ELR (cell line): ENCODE measurements at regions not wholly inside any gene's neighbourhood (a gene's known extent, or its start where the extent isn't known, plus 50 kb on each side); places are given as distances from the start of the nearest gene placed in this dataset.
A peak's percentile ranks its signal among the peaks of the same experiment; 100 is the strongest.
"Not testable (repeated sequence)": the region's sequence is repeated elsewhere in the genome, so short reads cannot be mapped to it uniquely, and the experiment has no call there.

Source experiments
- DNase-seq: peaks from one replicate; pipeline ENCODE4 v3.0.0-alpha.2; 2015; ENCODE audit warnings: low read depth

- no peak for DNase-seq
Observed at GRCh38 chr10:108966005-108966404, 957.3 kb downstream of the XPNPEP1 start.

GRCh38 chr10:108962172-108962571, 961.1 kb downstream of the XPNPEP1 start:
- DNase-seq: no peak

- peak; percentile 54 for DNase-seq
Observed at GRCh38 chr10:108957681-108958080, 965.6 kb downstream of the XPNPEP1 start.

GRCh38 chr10:108956149-108956548, 967.2 kb downstream of the XPNPEP1 start:
- DNase-seq: peak; percentile 54

- not testable (repeated sequence) for DNase-seq
Observed at GRCh38 chr10:108920029-108920428, 1003.3 kb downstream of the XPNPEP1 start.

GRCh38 chr10:108913300-108913699, 1010.0 kb downstream of the XPNPEP1 start:
- no peak for DNase-seq

GRCh38 chr10:108911814-108912541, 1011.3 kb downstream of the XPNPEP1 start:
- DNase-seq: peak; percentile 80

GRCh38 chr10:108908096-108908495, 1015.2 kb downstream of the XPNPEP1 start:
- no peak for DNase-seq

GRCh38 chr10:108905821-108906220, 1017.5 kb downstream of the XPNPEP1 start:
- DNase-seq: no peak

GRCh38 chr10:108905171-108905570, 1018.1 kb downstream of the XPNPEP1 start:
- DNase-seq: no peak

GRCh38 chr10:108904163-108904838, 1019.0 kb downstream of the XPNPEP1 start:
- peak; percentile 48 for DNase-seq

- no peak for DNase-seq
Observed at GRCh38 chr10:108902619-108903285, 1020.6 kb downstream of the XPNPEP1 start.

- DNase-seq: peak; percentile 13
Observed at GRCh38 chr10:108901781-108902618, 1021.3 kb downstream of the XPNPEP1 start.

GRCh38 chr10:108899670-108900069, 1023.6 kb downstream of the XPNPEP1 start:
- DNase-seq: peak; percentile 15

GRCh38 chr10:108894402-108895301, 1028.7 kb downstream of the XPNPEP1 start:
- DNase-seq: no peak

GRCh38 chr10:108877095-108877561, 1046.2 kb downstream of the XPNPEP1 start:
- peak; percentile 45 for DNase-seq

GRCh38 chr10:108872854-108873253, 1050.5 kb downstream of the XPNPEP1 start:
- DNase-seq: no peak

GRCh38 chr10:108868881-108869280, 1054.4 kb downstream of the XPNPEP1 start:
- DNase-seq: no peak

- peak; percentile 88 for DNase-seq
Observed at GRCh38 chr10:108862676-108863350, 1060.5 kb downstream of the XPNPEP1 start.

GRCh38 chr10:108861181-108861754, 1062.0 kb downstream of the XPNPEP1 start:
- no peak for DNase-seq
